ENCODE measurements at regions not wholly inside any gene's neighbourhood (a gene's known extent, or its start where the extent isn't known, plus 50 kb on each side); places are given as distances from the start of the nearest gene placed in this dataset.

DNA sequence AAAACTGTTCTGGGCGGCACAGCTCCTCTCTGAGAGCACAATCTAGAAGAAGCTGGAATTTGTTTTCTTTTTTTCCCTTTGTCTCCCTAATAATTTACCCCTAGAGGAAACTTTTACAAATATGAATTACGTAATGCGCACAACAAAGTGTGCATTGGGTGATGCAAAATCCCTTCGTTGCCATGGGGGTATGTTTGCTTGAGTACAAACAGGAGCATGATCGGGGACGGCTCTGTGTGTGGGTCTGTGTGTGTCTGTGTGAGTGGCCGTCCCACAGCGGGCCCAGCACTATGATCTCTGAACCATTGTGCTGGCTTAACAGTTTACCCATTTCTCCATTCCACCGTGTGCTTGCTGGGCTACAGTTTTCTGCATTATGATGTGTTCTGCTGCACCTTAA, 278.2 kb downstream of the CDC5L start:
- no peak for DNase-seq

DNA sequence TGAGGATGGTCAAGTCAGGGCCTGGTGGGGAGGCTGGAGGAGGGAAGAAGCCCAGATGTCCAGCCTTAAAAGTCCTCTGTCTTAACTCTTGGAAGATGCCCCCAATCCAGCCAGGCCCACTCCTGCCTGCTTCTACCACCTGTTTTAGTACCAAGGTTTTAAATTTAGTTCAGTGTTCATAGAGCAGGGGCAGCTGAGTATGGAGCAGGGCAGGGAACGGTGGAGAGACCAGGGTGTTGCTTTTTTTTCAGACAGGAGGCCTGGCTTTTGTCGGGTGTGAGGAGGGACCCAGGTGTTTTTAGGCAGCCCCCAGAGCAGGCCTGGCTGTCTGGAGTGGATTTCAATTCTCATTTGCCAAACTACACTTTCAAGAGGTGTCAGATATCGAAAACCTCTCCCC, 278.8 kb downstream of the CDC5L start:
- DNase-seq: no peak

DNA sequence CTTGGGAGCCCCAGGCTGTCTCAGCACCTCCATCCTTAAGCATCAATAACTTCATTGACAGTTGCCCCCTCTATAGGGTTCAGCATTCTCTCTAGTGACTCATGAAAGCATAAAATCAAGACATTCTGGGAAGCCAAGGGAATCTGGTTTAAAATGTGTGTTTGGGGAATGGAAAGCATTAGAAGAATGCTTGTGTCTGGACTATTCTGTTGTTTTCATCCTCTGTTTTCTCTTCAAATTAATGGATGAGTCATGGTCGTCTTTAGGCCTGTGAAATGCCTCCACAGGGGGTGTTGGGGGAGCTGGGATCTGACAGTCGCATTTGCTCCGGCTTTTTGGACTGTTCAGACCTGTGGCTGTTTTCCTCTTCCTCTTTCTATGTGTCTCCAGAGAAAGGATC, 279.7 kb downstream of the CDC5L start:
- DNase-seq: no peak

DNA sequence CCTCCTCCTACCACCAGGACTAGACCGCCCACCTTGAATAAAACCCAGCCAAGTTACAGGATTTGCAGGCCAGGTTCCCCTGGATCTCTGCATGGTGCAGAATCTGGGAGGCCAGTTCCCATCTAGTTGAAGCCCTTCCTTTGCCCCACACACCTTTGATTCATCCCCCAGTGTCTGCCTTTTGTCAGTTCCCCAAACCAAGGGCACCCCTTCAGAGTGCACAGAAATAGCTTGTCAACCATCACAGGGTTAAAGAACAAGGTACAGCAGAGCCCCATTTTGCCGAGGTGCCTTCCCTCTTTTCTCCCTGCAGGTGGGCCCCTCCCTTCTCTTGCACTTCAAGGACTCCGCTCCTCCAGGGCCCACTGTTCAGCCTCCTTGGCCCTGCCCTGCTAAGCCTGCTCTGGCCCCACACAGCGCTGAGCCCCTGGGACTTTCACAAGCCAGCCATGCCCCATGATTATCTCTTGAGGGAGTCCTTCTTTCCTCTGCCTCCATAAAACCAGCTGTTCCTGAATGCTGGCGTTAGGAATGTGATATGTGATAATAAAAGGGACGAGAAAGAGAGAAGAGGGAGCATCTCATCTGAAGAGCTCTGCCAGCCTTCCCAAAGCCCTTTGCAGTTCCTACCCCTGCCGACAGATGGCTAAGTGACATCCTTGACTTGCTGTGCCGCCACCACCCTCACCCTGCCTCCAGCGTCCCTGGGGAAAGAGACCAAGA, 280.3 kb downstream of the CDC5L start:
- no peak for DNase-seq

DNA sequence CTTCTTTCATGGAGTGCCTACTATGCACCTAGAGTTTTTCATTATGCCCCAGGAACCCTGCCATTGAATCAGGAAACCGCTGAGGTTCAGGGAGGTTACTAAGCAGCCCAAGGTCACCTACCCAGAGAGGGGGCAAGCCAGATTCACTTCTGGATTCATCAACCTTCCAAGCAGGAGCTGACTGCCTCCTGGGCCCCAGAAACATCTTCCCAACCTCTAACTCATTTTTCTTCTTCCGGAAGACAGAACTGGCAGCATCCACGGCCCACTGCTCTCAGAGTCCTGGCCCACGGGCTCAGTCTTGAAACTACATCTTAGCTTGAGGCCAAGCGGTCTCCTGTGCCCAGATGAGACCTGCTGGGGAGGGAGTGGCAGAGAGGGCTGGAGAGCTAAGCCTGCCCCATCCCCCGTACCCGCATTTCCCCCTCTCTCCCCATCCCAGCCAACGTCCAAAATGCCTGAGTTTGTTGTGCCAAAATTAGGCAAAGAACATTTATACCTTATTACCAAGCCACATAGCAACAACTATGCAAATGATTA, 281.0 kb downstream of the CDC5L start:
- DNase-seq: no peak

DNA sequence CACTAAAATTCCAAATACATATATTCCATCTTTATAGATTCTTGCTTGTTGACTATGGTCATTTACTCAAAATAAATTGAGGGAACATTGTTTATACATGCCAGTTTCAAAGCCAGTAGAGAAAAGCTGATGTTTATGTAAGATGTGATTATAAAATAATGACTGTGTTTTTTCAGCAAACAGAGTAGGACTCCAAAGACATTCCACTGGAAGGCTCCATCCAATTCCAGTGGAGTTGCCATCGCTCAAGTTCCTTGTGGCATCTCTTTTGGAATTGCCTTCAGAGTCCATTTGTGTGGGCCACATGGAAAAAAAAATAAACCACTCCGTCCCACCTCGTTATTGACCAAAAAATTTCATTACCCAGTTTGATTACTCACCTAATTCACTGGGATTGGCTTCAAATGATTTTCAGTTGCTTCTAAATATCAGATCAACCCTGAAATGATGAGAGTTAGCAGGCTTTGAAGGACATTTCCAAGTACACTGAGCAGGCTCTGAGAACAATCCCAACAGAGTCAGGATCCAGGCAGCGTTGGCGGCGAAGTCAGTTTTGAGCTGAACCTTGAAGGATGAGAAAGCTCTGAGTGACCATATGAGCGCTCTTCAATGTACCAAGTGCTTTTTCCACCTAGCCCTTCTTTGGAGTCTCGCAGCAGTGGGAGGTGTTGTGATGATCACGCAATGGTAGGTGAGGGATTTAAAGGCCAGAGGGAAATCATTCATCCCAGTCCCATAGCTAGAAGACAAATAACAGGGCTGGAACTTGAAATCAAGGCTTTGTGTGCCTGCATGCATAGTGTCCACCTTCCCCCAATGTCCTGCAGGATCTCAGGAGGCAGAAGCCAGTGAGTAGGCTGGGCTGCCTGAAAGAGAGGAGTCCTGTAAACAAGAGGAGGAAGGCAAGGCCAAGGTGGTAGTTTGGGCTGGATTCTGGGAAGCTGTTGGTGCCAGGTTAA, 281.7 kb downstream of the CDC5L start:
- DNase-seq: no peak

DNA sequence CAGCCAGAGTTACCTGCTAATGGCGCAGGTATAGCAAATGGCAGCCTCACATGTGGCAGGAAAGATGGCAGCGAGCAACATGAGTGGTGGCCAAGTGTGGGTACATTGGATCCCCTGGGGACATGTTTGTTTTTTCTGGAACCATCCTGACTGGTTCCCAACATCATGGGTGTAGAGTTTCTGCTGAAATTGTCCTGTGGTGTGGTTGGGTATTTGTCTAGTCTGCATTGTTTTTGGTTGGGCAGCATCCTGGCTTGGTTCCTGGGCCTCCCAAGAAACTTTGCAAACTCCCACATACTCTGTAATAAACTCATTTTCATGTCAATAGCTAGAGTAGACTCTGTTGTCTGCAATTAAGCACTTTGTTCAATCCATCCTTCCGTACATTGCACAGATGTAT, 282.6 kb downstream of the CDC5L start:
- no peak for DNase-seq

DNA sequence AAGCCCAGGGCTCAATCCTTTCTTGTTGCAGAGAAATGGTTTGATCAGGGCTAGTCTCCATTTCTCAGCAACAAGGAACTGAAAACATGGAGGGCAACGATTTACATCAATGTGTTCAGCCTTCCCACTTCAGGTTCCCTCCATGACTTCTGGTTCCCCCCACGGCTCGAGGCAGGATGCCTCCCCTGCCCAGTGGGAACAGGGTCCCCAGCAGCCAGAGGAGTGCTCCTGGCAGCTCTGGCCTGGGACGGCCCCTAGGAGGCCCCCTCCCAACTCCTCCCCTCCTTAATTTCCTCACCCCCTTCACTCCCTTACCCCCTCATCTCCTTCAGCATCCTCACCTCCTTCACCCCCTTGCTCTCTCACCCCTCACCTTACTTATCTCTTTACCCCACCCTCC, 283.8 kb downstream of the CDC5L start:
- DNase-seq: no peak

DNA sequence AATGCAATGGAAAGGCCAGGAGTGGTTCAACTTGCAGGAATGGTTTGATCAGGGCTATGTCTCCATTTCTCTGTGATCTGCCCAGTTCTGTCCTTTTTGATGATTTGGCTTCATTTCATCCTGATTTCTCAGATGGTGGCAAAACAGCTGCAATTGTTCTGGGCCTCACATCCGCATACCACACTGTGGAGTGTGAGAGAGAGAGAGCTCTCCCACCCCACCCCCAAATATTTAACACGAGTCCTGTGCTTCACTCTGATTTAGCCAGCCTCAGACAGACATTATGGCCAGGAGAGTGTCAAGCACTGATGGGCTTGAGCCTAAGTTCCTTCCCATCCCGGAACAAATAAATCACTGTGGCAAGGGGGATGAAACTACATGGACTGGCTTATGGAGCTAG, 284.6 kb downstream of the CDC5L start:
- no peak for DNase-seq

DNA sequence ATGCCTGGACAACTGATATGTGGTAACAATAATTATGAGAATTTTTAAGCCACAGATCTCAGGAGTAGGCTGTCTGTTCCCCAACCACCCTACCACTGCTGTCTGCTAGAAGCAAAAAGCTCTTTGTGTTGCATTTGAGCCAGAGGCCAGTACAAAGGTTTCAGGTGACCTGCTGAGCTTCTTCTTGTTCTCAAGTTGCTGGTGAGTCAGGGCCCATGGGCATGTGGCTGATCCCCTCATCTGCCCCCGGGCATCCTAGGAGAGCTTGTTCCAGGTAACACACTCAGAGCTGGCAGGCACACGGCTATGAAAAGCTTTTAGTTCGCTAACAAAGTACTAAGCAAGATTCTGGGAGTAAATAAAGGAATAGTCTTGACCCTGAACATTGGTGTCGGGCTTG, 285.3 kb downstream of the CDC5L start:
- no peak for DNase-seq

DNA sequence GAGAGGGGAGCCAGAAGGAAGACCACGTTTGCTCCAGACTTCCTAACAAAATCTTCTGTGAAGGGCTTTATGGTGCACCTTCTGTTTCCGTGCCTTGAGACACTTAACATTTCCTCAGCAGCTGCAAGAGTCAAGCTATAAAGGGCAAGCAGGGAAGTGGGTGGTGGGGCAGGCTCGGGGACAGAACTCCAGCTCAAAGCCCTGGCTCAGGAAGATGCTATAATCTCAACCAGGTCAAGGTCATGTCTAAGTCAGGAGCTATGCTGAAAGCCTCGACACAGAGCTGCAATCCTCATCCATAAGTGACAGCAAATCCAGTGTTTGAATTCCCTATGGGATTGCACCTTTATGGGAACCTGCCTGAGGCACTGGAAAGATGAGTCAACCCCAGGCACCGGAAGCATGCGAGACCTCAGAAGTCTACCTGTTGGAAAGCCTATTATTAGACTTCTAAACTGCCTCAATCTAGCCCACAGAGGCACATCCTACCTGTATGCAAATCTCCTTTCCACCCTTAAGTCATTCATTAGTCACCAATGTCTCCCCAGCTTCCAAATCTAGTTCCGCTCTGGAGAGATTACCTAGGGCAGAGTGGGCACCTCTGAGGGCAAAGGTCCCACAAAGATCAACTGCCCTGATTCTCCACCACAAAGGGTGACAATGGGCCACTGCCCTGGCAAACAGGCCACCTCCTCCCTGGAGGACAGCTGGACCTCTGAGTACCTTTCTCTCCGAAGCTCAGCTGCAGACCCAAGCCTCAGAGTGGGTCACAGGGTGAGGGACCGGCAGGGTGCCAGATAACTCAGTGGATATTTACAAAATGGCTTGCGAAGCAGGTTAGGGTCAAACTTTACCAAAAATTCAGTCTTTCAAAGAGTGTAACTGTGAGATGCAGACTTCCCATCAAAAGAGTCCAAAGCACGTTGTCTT, 287.0 kb downstream of the CDC5L start:
- no peak for DNase-seq

DNA sequence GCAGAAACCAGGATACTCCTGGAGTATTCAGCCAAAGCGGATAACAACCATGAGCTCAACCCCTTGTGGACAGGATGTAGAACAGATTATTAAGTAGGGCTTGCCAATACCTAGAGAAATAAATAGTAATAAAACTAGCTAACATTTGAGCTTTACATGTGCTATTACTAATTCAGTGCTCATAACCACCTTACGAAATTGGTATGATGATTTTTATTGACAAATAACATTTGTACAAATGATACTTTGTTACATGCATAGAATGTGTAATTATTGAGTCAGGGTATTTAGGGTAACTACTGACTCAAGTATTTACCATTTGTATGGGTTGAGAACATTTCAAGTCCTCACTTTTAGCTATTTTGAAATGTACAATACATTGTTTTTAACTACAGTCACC, 287.9 kb downstream of the CDC5L start:
- DNase-seq: no peak

DNA sequence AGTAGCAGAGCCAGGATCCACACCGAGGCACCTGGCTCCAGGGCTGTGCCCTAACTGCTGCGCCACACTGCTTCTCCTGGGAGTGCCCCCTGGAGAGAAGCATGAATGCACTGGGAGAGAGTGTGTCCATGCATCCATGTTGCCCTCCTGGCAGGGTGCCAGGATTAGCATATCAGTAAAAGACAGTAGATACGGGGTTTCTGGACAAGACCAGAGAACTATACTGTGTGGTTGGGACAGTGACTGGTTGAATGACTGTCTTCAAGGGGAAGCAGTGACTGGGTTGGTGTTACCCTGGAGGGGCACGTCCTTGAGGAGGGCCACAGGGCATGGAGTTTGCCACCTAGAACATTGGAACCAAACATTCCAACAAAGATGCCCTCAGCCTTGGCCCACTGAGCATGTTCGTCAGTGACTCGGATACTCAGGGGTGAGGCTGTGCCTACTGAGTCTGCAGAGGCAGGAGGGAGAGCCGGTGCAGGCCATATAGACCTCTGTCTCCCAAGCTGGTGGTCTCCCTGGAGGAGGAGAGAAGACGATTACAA, 288.8 kb downstream of the CDC5L start:
- no peak for DNase-seq

DNA sequence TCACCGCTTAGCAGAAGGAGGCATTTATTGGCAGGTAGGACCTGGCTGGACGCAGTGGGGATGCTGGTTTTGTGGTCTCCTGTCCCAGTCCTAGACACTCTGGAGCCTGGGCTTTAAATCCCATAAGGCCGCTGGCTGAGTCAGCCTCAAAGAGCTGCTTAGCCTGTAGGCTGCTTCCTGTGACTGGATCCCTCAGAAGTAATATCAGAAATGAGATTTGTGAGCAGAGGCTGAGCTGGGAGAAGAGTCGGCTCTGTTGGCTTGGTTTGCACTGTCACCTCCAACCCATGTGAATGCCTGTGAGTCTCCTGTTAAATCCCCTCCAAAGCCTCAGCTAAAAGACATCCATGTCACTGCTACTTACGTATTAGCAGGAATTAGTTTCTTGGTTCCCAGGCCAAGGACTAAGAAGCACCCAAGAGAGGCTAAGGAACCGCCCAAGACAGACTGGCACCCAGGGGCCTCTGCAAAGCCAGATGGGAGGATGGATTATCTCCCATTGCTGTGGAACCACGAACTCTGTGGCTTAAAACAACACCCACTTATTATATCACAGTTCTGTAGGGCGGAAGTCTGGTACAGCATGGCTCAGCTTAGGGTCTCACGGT, 289.4 kb downstream of the CDC5L start:
- DNase-seq: no peak

DNA sequence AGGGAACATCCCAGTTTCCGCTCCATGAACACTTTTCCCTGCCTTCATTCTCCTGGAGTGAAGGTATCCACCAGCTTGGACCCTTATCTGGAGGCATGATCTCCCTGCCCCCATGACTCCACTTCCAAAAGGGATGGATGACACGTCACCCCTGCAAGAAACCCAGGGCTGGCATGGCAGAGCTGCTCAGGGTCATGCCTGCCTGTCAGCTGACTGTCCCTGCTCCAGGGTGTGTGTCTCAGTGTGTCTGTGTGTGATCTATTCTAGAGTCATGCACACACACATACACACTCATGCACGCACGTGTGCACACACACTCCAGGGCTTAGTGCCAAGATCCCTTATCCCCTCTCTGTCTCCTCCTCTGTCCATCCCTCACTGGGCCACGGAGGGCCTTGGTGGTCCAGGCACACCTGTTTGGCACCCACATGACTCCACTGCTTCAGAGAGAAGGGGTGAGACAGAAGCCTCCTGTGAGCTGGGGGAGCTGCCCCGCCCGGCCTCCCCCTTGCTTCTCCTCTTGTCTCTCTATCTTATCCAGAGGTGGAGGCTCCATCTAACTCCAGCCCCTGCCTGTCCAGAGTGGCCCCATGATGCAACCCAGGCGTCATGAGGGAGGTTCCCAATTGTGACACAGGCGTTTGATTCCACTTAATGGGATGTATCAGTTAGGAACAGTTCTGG, 290.9 kb downstream of the CDC5L start:
- DNase-seq: no peak

DNA sequence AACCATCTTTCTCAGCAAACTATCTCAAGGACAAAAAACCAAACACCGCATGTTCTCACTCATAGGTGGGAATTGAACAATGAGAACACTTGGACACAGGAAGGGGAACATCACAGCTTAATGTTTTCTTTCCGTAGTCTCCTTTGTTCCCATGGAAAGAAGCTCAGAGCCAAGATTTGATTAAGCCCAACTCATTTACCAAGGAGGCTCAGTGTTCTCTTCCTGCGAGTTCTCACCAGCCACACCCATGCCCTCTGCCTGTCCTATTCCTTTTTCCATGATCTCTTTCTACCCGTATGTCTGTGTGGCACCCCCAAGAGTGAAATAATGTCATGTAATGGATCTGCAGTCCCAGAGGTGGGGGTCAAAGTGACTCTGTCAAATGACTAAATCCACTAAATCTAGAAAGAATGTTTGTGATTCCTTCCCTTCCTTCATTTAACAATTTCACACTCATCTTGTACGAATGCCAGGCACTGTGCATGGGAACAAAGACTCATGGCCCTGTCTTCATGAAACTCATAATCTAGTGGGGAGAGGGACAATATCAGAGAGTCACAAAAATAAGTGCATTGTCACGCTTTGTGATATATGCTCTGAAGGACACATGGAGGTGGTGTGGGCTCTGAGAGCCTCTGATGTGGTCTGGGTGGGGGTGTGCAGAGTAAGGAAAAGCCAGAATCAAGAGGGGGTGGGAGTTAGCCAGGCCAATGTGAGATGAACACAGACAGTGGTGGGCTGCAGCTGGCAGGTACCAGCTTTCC, 292.1 kb downstream of the CDC5L start:
- no peak for DNase-seq

DNA sequence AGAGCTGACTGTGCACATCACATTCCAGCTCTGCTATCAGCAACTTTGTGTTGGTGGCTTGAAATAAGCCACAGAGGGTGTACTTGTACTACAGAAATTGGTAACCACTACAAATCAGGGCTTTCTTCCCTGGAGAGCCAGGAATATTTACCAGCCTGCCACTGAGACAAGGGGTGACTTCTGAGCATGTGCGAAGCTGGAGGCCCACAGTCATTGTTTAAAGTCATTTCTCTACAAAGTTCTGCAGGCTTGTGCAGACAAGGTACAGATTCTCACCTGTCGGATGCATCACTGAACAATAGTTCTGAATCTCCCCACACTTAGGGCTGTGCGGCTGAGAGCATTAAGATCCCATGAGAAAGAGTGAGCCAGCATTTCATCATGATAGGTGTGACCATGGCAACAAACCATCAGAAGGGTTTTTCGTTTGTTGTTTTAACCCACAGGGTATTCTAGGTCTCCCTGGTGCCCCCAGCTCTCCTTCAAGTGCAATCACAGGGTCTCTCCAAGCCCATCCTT, 292.8 kb downstream of the CDC5L start:
- DNase-seq: no peak

DNA sequence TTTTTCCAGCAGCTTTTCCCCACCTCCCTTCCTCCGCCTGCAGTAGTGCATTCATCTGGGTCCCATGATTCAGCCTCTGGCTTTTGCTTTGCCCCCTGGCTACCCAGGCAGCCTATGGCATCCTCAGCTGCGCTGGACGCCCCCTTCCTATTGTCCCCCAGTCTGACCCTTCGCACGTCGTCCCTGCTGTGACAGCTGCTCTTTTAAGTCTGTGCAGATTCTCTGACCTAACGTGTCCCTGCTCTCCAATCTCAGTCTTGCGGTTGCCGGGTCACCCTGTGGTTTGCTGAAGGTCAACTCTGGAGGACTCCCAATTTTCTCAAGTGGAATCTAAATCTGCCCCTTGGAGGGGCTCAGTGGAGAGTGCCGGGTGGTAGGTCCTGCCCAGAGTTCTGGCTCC, 294.3 kb downstream of the CDC5L start:
- DNase-seq: no peak

DNA sequence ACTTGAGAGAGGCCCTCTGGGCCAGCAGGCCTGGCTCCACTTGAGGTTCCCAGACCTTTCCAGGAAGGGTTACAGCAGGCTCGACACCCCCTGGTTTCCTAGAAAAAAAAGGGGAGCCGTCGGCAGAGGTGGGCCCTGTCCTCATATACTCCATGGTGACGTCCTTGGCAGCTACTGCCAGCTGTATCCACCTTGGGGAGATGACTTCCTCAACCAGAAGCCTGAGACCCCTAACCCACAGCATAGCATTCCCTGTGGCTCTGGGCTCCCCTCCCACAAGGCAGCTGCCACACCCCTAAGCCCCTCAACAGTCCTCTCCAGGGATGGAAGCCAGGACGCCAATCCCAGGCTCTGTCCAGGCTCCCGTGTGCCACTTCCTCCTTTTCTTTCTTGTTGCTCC, 294.8 kb downstream of the CDC5L start:
- DNase-seq: no peak

DNA sequence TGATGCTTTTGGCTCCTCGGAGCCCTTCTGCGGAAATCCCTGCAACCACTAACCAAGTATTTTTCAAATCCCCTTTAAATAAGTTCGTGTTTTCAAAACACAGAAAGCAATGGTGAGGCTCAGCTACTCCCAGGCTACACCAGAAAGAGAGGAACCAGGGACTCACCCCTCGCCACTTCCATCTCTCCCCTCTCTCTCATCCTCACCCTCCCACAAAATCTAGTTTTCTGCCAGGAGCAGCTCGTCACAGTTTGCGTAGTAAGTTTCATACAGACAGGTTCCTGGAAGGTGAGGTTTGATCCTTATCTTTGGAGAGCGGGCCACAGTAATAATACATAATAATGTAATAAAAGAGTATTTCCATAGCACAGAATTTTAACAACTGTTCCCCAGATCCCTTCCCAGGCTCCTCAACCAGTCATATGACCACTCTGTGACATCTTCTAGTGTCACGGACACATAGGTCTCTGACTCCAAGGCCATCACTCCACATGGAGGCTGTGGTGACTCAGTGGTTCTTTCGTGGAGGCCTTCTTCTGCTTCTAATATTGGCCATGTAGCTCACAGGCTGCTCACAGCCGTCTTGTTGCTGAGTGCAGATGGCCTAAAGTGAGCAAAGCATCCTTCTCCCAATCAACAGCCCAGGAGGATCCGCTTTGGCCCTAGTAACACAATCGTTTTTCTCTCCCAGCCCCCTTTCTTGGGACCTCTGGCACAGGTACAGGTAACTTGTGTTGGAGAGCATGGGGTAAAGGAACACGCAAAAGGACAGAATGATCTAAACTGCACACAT, 295.7 kb downstream of the CDC5L start:
- no peak for DNase-seq
